Adrenal gland (tissue), 9 donors: ENCODE measurements at regions not wholly inside any gene's neighbourhood (a gene's known extent, or its start where the extent isn't known, plus 50 kb on each side); places are given as distances from the start of the nearest gene placed in this dataset.

Source experiments
- DNase-seq, 7 donors: peaks; one replicate each; pipeline ENCODE4 v3.0.0-alpha.2; 2019 to 2020
- H3K27ac ChIP-seq, 5 donors: fragments of 200-600 bp; sonication (generic) in 4 of 5; 1 replicate in 3 of 5; 2 replicates in 2 of 5; pipeline versions ENCODE4 v1.5.1 to v1.8.0; 2016 to 2020; ENCODE audit warnings: mild to moderate bottlenecking in 1 of 5
- H3K27me3 ChIP-seq: fragments of 200-600 bp; 2 replicates; pipeline ENCODE4 v1.8.0; 2021
- H3K36me3 ChIP-seq, 2 donors: fragments of 200-600 bp; replicated peaks in 1 of 2; 1 replicate in 1 of 2; 2 replicates in 1 of 2; pipeline versions ENCODE4 v1.5.1 to v1.8.0; 2018 to 2022
- H3K4me1 ChIP-seq, 2 donors: fragments of 200-600 bp; replicated peaks in 1 of 2; 1 replicate in 1 of 2; 2 replicates in 1 of 2; pipeline versions ENCODE4 v1.5.1 to v1.8.0; 2018 to 2021
- H3K4me3 ChIP-seq, 4 donors: fragments of 200-600 bp; sonication (generic) in 3 of 4; one replicate each; pipeline ENCODE4 v1.5.1; 2016 to 2018
- H3K9me3 ChIP-seq, 3 donors: fragments of 200-600 bp; sonication (generic) in 1 of 3; replicated peaks in 1 of 3; 1 replicate in 2 of 3; 2 replicates in 1 of 3; pipeline versions ENCODE4 v1.5.1 to v1.8.0; 2016 to 2021
- CTCF ChIP-seq, 6 experiments: fragments of 450-650 bp in 4 of 6; fragments of 200-600 bp in 2 of 6; sonication (generic) in 1 of 6; IDR thresholded peaks; 1 replicate in 5 of 6; 2 replicates in 1 of 6; pipeline versions ENCODE4 v1.5.1 to v1.8.0; 2016 to 2021; ENCODE audit warnings: antibody characterized with exemption in 6 of 6, mild to moderate bottlenecking in 2 of 6, moderate library complexity in 1 of 6
- POLR2A ChIP-seq, 2 donors: fragments of 450-650 bp; IDR thresholded peaks; one replicate each; pipeline ENCODE4 v1.6.1; 2017; ENCODE audit warnings: antibody characterized with exemption in 2 of 2, mild to moderate bottlenecking in 2 of 2, moderate library complexity in 1 of 2
- WGBS, 4 donors: extraction: QIAGEN DNeasy Blood & Tissue Kit in 2 of 4; methylation state at CpG; one replicate each; pipeline versions ENCODE4 v1.1.5 to v1.1.7; 2013 to 2017; 5-methylcytosine and 5-hydroxymethylcytosine counted together
- intact Hi-C, 2 donors: fragments of 100-400 bp; cut with DNase I; formaldehyde crosslinking; loops; one replicate each; pipeline versions ENCODE4 v1.14.1 to v1.15.0; 2022 to 2023
- donor health status: healthy with polysubstance abuse.
- donor health status: Bipolar disorder and iron deficiency.
- donor health status: DM: yes; HTN: yes; CAD: no.
- donor health status: DM: no; HTN: no; CAD: no.
- donor health status: DM: no; HTN: no; CAD: no.

DNA sequence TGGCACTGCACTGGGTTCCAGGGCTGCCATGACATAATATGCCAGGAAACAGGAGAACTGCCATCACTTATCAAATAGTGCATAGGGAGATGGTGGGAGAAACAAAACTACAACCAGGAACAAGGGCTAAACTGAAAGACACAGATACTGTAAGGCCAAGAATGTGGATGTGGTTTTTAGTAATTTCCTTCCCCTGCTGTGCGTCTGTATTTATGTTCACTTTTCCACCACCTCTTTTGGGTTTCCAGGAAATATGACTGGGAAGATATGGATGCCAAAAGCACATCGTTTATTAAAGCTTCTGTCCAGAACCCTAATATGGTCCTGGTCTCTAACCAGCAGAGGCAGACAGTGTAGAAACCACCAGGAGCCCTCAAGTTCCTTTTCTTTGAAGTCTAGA is 759.7 kb upstream of the FANCL start:
- H3K4me3 ChIP-seq: no peak overlapping the region
- no peaks in the 10 kb centered on the region for H3K36me3 ChIP-seq
- no peaks in the 10 kb centered on the region for H3K4me1 ChIP-seq
- intact Hi-C loops: no loop called here
- H3K27ac ChIP-seq: no peak overlapping the region
- TF ChIP-seq POLR2A (IDR thresholded peaks at IDR 0.05) (no peak), CTCF (IDR thresholded peaks at IDR 0.05) (no peak)
- DNase-seq: no peak
- 44 to 61% (median 54%) methylated on average over 2 of the region's 2 CpGs for WGBS, 4 donors
- H3K27me3 ChIP-seq: no peaks in the 10 kb centered on the region
- H3K9me3 ChIP-seq: no peaks in the 10 kb centered on the region

DNA sequence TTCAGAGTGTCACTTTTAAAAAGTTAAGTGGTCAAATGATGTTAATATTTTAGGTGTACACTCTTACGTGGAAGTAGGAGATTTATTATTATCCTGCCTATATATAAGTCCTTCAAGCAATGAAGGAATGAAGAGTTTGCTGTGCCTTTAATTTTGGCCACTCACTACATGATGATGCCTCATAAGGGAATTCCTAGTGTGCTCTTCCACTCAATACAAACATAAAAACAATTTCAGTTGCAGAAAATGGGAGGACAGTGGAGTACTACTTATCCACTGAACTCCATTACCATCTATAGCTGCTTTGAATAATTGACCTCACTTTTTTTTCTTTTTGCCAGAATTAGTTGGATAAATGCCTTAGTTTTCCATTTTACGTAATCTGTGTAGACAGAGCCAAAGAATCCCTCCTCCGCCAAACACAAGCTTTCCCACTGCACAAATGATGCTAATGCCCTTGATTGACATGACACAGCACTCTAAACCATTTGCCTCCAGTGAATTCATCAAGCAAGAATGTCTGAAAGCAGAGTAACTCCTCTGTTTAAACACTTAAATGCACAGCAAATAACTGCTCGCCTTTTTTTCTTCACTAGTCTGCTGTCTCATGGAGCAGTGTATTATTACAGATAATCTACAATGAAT is 751.1 kb upstream of the FANCL start:
- WGBS, 4 donors: 56 to 61% (median 58%) methylated on average over 4 of the region's 4 CpGs
- Histone ChIP-seq H3K27ac (no peak overlapping the region), H3K9me3 (no peaks in the 10 kb centered on the region), H3K4me1 (no peaks in the 10 kb centered on the region), H3K27me3 (no peaks in the 10 kb centered on the region), H3K4me3 (no peak overlapping the region), H3K36me3 (no peaks in the 10 kb centered on the region)
- no peak for DNase-seq
- intact Hi-C loops: no loop called here
- TF ChIP-seq POLR2A (IDR thresholded peaks at IDR 0.05) (no peak), CTCF (IDR thresholded peaks at IDR 0.05) (no peak)

GRCh38 chr2:58991357-58991756 is 750.2 kb upstream of the FANCL start:
- TF ChIP-seq POLR2A (IDR thresholded peaks at IDR 0.05) (no peak), CTCF (IDR thresholded peaks at IDR 0.05) (no peak)
- Histone ChIP-seq H3K27ac (no peak overlapping the region), H3K4me3 (no peak overlapping the region), H3K4me1 (no peaks in the 10 kb centered on the region), H3K36me3 (no peaks in the 10 kb centered on the region), H3K9me3 (no peaks in the 10 kb centered on the region), H3K27me3 (no peaks in the 10 kb centered on the region)
- WGBS, 4 donors: 56 to 69% (median 63%) methylated on average over 5 of the region's 5 CpGs
- no peak for DNase-seq
- intact Hi-C loops: no loop called here

GRCh38 chr2:58985541-58985940 is 744.4 kb upstream of the FANCL start:
- WGBS, 4 donors: 58 to 74% (median 71%) methylated on average over 2 of the region's 2 CpGs
- H3K4me3 ChIP-seq: no peak overlapping the region
- intact Hi-C loops: no loop called here
- no peaks in the 10 kb centered on the region for H3K36me3 ChIP-seq
- no peak for DNase-seq
- no peak for TF ChIP-seq CTCF (IDR thresholded peaks at IDR 0.05)
- TF ChIP-seq POLR2A (IDR thresholded peaks at IDR 0.05): no peak
- no peaks in the 10 kb centered on the region for H3K27me3 ChIP-seq
- no peaks in the 10 kb centered on the region for H3K4me1 ChIP-seq
- no peak overlapping the region for H3K27ac ChIP-seq
- no peaks in the 10 kb centered on the region for H3K9me3 ChIP-seq
